Brain microvascular endothelial cell (primary cell): ENCODE measurements at regions not wholly inside any gene's neighbourhood (a gene's known extent, or its start where the extent isn't known, plus 50 kb on each side); places are given as distances from the start of the nearest gene placed in this dataset.

Experiments used
- DNase-seq: peaks from one replicate; pipeline ENCODE4 v3.0.0-alpha.2; 2020
- H3K27ac ChIP-seq: fragments of 250-450 bp; sonication (Bioruptor Pico); 2 replicates; pipeline ENCODE4 v1.5.1; 2020; ENCODE audit warnings: mild to moderate bottlenecking, moderate library complexity
- H3K27me3 ChIP-seq: fragments of 250-450 bp; sonication (Bioruptor Pico); replicated peaks from 2 replicates; pipeline ENCODE4 v1.5.1; 2020; ENCODE audit warnings: mild to moderate bottlenecking
- H3K36me3 ChIP-seq: fragments of 250-450 bp; sonication (Bioruptor Pico); replicated peaks from 2 replicates; pipeline ENCODE4 v1.5.1; 2020; ENCODE audit warnings: mild to moderate bottlenecking
- H3K4me3 ChIP-seq: 2 replicates; pipeline ENCODE4 v1.5.1; 2011; ENCODE audit warnings: low read depth, mild to moderate bottlenecking, control low read depth, low read length, moderate library complexity
- CTCF ChIP-seq: IDR thresholded peaks from 2 replicates; pipeline ENCODE4 v1.5.1; 2011; ENCODE audit warnings: low read depth, mild to moderate bottlenecking, moderate library complexity, low read length, control low read depth, inconsistent platforms; ENCODE audit errors: missing control alignments
- in situ Hi-C: cut with HindIII; loops from 2 replicates; pipeline ENCODE4 v1.10.0; 2017; ENCODE audit warnings: low sequenced_read_pairs, low pct_ligation_motif_present

GRCh38 chr4:188613976-188614375 lies 474.7 kb downstream of the TRIML1 start:
- H3K27me3 ChIP-seq, result no peaks in the 10 kb centered on the region
- no peak for DNase-seq
- H3K27ac ChIP-seq, result no peak overlapping the region
- H3K4me3 ChIP-seq, result no peak overlapping the region
- TF ChIP-seq CTCF, result no peak
- in situ Hi-C loops, result no loop called here
- H3K36me3 ChIP-seq, result no peaks in the 10 kb centered on the region

GRCh38 chr4:188619456-188620149 lies 480.4 kb downstream of the TRIML1 start:
- Histone ChIP-seq H3K4me3 (no peak overlapping the region), H3K36me3 (no peaks in the 10 kb centered on the region), H3K27me3 (no peaks in the 10 kb centered on the region), H3K27ac (no peak overlapping the region)
- no peak for DNase-seq
- TF ChIP-seq CTCF, result no peak
- in situ Hi-C loops, result no loop called here

GRCh38 chr4:188620608-188621007 lies 481.4 kb downstream of the TRIML1 start:
- H3K27ac ChIP-seq, result no peak overlapping the region
- no peak for TF ChIP-seq CTCF
- H3K27me3 ChIP-seq, result no peaks in the 10 kb centered on the region
- no peaks in the 10 kb centered on the region for H3K36me3 ChIP-seq
- H3K4me3 ChIP-seq, result no peak overlapping the region
- in situ Hi-C loops, result no loop called here
- DNase-seq, result no peak

GRCh38 chr4:188623314-188623854 lies 484.1 kb downstream of the TRIML1 start:
- H3K36me3 ChIP-seq, result no peaks in the 10 kb centered on the region
- in situ Hi-C loops, result no loop called here
- DNase-seq, result no peak

GRCh38 chr4:188624370-188624769 lies 485.1 kb downstream of the TRIML1 start:
- no peaks in the 10 kb centered on the region for H3K36me3 ChIP-seq
- in situ Hi-C loops, result no loop called here
- no peak for TF ChIP-seq CTCF
- no peak overlapping the region for H3K4me3 ChIP-seq
- DNase-seq, result no peak
- H3K27ac ChIP-seq, result no peak overlapping the region
- no peaks in the 10 kb centered on the region for H3K27me3 ChIP-seq

More at GRCh38 chr4:188623314-188623854, 484.1 kb downstream of the TRIML1 start:
- Histone ChIP-seq H3K27ac (no peak overlapping the region), H3K27me3 (no peaks in the 10 kb centered on the region), H3K4me3 (no peak overlapping the region)
- no peak for TF ChIP-seq CTCF

- Histone ChIP-seq H3K27me3 (no peaks in the 10 kb centered on the region), H3K36me3 (no peaks in the 10 kb centered on the region), H3K27ac (no peak overlapping the region), H3K4me3 (no peak overlapping the region)
- DNase-seq, result no peak
- TF ChIP-seq CTCF, result no peak
- in situ Hi-C loops, result no loop called here
Observed at GRCh38 chr4:188627892-188628291, 488.7 kb downstream of the TRIML1 start.
